ENCODE measurements at regions not wholly inside any gene's neighbourhood (a gene's known extent, or its start where the extent isn't known, plus 50 kb on each side); places are given as distances from the start of the nearest gene placed in this dataset.

GRCh38 chr11:41578421-41579051 lies 119.1 kb upstream of the LRRC4C start:
- TF ChIP-seq, protein P1, sequence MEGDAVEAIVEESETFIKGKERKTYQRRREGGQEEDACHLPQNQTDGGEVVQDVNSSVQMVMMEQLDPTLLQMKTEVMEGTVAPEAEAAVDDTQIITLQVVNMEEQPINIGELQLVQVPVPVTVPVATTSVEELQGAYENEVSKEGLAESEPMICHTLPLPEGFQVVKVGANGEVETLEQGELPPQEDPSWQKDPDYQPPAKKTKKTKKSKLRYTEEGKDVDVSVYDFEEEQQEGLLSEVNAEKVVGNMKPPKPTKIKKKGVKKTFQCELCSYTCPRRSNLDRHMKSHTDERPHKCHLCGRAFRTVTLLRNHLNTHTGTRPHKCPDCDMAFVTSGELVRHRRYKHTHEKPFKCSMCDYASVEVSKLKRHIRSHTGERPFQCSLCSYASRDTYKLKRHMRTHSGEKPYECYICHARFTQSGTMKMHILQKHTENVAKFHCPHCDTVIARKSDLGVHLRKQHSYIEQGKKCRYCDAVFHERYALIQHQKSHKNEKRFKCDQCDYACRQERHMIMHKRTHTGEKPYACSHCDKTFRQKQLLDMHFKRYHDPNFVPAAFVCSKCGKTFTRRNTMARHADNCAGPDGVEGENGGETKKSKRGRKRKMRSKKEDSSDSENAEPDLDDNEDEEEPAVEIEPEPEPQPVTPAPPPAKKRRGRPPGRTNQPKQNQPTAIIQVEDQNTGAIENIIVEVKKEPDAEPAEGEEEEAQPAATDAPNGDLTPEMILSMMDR (IDR thresholded peaks at IDR 0.05; ENCODE audit: insufficient read depth, low read length): no peak
- TF ChIP-seq POLR2AphosphoS5 (IDR thresholded peaks at IDR 0.05; ENCODE audit: low read depth) (no peak), GABPA (IDR thresholded peaks at IDR 0.05; ENCODE audit: low read depth) (no peak)
